GM12872 (cell line): ENCODE measurements at regions not wholly inside any gene's neighbourhood (a gene's known extent, or its start where the extent isn't known, plus 50 kb on each side); places are given as distances from the start of the nearest gene placed in this dataset.

Source experiments
- CTCF ChIP-seq: IDR thresholded peaks from 3 replicates; pipeline ENCODE4 v1.5.1; 2011; ENCODE audit warnings: low read depth, mild to moderate bottlenecking, low read length, moderate library complexity; ENCODE audit not compliant: insufficient read depth

DNA sequence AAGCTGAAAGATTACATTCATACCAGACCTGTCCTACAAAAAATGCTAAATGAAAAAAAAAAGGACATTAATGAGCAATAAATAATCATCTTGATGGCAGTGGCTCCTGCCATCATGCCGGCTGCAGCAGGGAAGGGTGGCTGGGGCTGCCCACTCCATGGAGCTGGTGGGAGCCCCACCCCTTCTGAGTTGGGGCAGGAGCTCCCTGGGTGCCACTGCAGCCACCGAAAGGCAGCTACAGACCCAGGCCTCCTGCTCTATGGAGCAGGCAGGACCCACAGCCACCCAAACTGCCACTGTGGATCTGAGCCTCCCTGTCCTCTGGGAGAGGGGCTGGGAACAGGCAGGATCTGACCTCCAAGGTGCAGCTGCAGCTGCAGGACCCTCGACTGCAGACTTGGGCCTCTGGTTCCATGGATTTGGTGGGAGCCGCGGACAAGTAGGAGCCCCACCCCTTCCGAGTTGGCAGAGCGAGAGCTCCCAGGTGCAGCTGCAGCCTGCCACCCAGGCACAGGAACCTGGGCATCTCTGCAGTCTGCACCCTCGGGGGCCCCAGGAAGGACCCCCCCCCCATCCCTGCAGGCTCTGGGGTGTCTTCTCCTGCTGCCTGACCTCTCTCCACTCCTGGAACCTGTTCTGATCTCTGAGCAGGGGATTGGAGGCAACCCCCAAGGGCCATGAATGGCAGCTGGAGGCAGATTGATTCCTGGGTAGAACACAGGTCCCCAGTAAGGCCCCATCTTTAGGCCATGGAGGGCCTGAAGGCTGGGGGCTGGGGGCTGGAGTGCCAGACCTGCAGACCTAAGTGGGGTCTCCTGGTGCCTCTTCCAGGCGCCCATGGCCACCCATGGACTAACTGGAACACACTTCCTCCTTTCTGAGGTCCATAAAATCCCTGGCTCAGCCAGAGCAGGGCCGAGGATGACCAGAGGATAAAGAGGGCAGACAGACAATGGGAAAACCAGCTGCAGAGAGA lies 70.4 kb upstream of the TTC14 start:
- no peak for TF ChIP-seq CTCF

- TF ChIP-seq CTCF = no peak
Measured at GRCh38 chr3:180534828-180535227, 67.1 kb upstream of the TTC14 start.

DNA sequence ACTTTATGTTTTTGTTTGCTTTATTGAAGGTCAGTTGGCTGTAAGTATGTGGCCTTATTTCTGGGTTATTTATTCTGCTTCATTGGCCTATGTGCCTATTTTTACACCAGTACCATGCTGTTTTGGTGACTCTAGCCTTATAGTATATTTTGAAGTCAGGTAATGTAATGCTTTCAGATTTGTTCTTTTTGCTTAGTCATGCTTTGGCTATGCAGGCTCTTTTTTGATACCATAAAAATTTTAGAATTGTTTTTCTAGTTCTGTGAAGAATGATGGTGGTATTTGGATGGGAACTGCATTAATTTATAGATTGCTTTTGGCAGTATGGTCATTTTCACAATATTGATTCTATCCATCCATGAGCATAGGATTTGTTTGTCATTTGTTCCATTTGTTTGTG lies 63.5 kb upstream of the TTC14 start:
- TF ChIP-seq CTCF = no peak

- no peak for TF ChIP-seq CTCF
Measured at GRCh38 chr3:180543877-180544276, 58.1 kb upstream of the TTC14 start.

GRCh38 chr3:180546863-180547262 lies 55.1 kb upstream of the TTC14 start:
- no peak for TF ChIP-seq CTCF

DNA sequence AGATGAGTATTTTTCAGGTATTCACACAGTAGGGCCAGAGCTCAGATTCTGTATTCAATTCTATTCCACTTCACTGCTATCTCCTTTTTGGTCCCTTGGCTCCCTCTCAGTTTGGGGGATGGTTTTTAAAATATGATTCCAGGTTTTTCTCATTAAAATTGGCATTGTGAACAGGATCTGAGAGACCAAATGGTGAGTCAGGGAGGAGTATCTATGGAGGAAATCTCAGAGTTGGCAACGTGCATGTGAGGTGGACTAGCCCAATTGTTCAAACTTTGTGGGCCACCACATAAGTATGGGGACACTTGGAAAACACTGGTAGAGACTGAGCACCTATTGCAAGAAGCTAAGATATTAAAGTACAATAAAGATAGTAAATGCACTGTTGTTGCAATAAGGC lies 53.9 kb upstream of the TTC14 start:
- no peak for TF ChIP-seq CTCF
